PFSK-1 (cell line): ENCODE measurements at regions not wholly inside any gene's neighbourhood (a gene's known extent, or its start where the extent isn't known, plus 50 kb on each side); places are given as distances from the start of the nearest gene placed in this dataset.

Experiments used
- FOXP2 ChIP-seq: optimal IDR thresholded peaks from 2 replicates; pipeline ENCODE3; 2011; ENCODE audit warnings: borderline replicate concordance, control low read depth, inconsistent platforms; ENCODE audit not compliant: insufficient read depth; ENCODE audit errors: extremely low read length, extremely low read depth
- POLR2AphosphoS5 ChIP-seq: IDR thresholded peaks from 2 replicates; pipeline ENCODE4 v1.6.1; 2012; ENCODE audit warnings: low read depth, mild to moderate bottlenecking, control low read depth, low read length, moderate library complexity
- REST ChIP-seq, 2 experiments: IDR thresholded peaks; 2 replicates each; pipeline versions ENCODE4 v1.6.1 to v1.8.0; 2011 to 2012; ENCODE audit warnings: low read depth in 2 of 2, low read length in 2 of 2, control low read depth in 1 of 2, inconsistent platforms in 1 of 2, mild to moderate bottlenecking in 1 of 2, moderate library complexity in 1 of 2; ENCODE audit not compliant: insufficient read depth in 1 of 2
- SIN3A ChIP-seq: IDR thresholded peaks from 2 replicates; pipeline ENCODE4 v1.6.1; 2012; ENCODE audit warnings: mild to moderate bottlenecking, low read length, moderate library complexity, borderline replicate concordance; ENCODE audit not compliant: insufficient read depth
- TAF1 ChIP-seq: IDR thresholded peaks from 2 replicates; pipeline ENCODE4 v1.6.1; 2012; ENCODE audit warnings: low read length, control low read depth, borderline replicate concordance; ENCODE audit not compliant: insufficient read depth

GRCh38 chr22:48596111-48596850 is 1231.4 kb downstream of the BRD1 start:
- no peak for TF ChIP-seq TAF1

- TF ChIP-seq SIN3A (no peak), FOXP2 (no peak), POLR2AphosphoS5 (no peak), TAF1 (no peak), REST (IDR thresholded peaks at IDR 0.05; ENCODE audit: insufficient read depth in 1 of 2, low read depth in 2 of 2, low read length in 2 of 2) (no peak)
Measured at GRCh38 chr22:48595511-48595905, 1232.2 kb downstream of the BRD1 start.

- no peak for TF ChIP-seq FOXP2
- TF ChIP-seq REST (IDR thresholded peaks at IDR 0.05; ENCODE audit: insufficient read depth in 1 of 2, low read depth in 2 of 2, low read length in 2 of 2): no peak
- TF ChIP-seq POLR2AphosphoS5: no peak
- TF ChIP-seq SIN3A: no peak
- no peak for TF ChIP-seq TAF1
Measured at GRCh38 chr22:48594757-48595510, 1232.7 kb downstream of the BRD1 start.

- TF ChIP-seq SIN3A: no peak
- TF ChIP-seq FOXP2: no peak
- TF ChIP-seq TAF1: no peak
- no peak for TF ChIP-seq REST (IDR thresholded peaks at IDR 0.05; ENCODE audit: insufficient read depth in 1 of 2, low read depth in 2 of 2, low read length in 2 of 2)
- TF ChIP-seq POLR2AphosphoS5: no peak
Measured at GRCh38 chr22:48594016-48594756, 1233.5 kb downstream of the BRD1 start.

- TF ChIP-seq SIN3A: no peak
Measured at GRCh38 chr22:48593551-48593950, 1234.1 kb downstream of the BRD1 start.

- TF ChIP-seq TAF1 (no peak), SIN3A (no peak), FOXP2 (no peak), POLR2AphosphoS5 (no peak), REST (IDR thresholded peaks at IDR 0.05; ENCODE audit: insufficient read depth in 1 of 2, low read depth in 2 of 2, low read length in 2 of 2) (no peak)
Measured at GRCh38 chr22:48592931-48593330, 1234.7 kb downstream of the BRD1 start.
